Right lobe of liver (tissue), 4 donors: ENCODE measurements at regions not wholly inside any gene's neighbourhood (a gene's known extent, or its start where the extent isn't known, plus 50 kb on each side); places are given as distances from the start of the nearest gene placed in this dataset.

Source experiments
- POLR2A ChIP-seq: fragments of 450-650 bp; IDR thresholded peaks from one replicate; pipeline ENCODE4 v1.6.1; 2017; ENCODE audit warnings: antibody characterized with exemption, mild to moderate bottlenecking
- TF ChIP-seq, protein P1 (sequence below), 4 donors: fragments of 200-600 bp in 3 of 4; fragments of 450-650 bp in 1 of 4; IDR thresholded peaks; one replicate each; pipeline versions ENCODE4 v1.5.1 to v1.8.0; 2016 to 2022; ENCODE audit warnings: antibody characterized with exemption in 4 of 4, mild to moderate bottlenecking in 2 of 4
- donor health status: DM: no; HTN: no; CAD: no.
- donor health status: DM: no; HTN: no; CAD: no.
- donor health status: DM: no; HTN: yes; CAD: no.

DNA sequence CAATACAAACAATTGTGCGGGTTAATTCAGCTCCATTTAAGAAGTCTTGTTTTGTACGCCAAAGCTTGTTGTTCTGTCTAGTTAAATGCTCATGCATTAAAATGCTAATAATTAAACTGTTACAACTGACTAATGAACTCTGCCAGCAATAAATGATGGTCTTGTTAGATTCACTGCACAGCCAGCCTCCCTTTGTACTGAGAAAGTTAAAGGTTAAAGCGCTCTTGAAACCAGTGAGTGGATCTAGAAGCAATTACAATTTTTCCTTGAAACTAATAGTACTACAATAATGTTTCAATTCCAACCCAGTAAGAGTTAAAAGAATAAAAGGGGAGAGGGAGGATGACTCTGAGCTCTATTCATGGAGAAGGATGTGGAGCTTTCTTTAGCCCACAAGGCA, 233.0 kb downstream of the EMX2 start:
- no peak for TF ChIP-seq POLR2A
- TF ChIP-seq, protein P1, sequence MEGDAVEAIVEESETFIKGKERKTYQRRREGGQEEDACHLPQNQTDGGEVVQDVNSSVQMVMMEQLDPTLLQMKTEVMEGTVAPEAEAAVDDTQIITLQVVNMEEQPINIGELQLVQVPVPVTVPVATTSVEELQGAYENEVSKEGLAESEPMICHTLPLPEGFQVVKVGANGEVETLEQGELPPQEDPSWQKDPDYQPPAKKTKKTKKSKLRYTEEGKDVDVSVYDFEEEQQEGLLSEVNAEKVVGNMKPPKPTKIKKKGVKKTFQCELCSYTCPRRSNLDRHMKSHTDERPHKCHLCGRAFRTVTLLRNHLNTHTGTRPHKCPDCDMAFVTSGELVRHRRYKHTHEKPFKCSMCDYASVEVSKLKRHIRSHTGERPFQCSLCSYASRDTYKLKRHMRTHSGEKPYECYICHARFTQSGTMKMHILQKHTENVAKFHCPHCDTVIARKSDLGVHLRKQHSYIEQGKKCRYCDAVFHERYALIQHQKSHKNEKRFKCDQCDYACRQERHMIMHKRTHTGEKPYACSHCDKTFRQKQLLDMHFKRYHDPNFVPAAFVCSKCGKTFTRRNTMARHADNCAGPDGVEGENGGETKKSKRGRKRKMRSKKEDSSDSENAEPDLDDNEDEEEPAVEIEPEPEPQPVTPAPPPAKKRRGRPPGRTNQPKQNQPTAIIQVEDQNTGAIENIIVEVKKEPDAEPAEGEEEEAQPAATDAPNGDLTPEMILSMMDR (IDR thresholded peaks at IDR 0.05): no peak
